HG03280 (cell line): ENCODE measurements at regions not wholly inside any gene's neighbourhood (a gene's known extent, or its start where the extent isn't known, plus 50 kb on each side); places are given as distances from the start of the nearest gene placed in this dataset.

Experiments used
- ATAC-seq: cut with Tn5 transposase; IDR thresholded peaks from one replicate; pipeline ENCODE4 v1.9.1; 2021; ENCODE audit warnings: mild to moderate bottlenecking, moderate library complexity; ENCODE audit not compliant: unreplicated experiment

GRCh38 chr17:79167486-79167885 lies 92.9 kb downstream of the ENGASE start:
- no peak for ATAC-seq

GRCh38 chr17:79165756-79166473 lies 91.3 kb downstream of the ENGASE start:
- no peak for ATAC-seq

- ATAC-seq: no peak
These were observed 90.5 kb downstream of the ENGASE start for GRCh38 chr17:79164913-79165695.

- no peak for ATAC-seq
These were observed 89.8 kb downstream of the ENGASE start for GRCh38 chr17:79164408-79164807.

GRCh38 chr17:79163071-79163470 lies 88.4 kb downstream of the ENGASE start:
- ATAC-seq: no peak

GRCh38 chr17:79162012-79162963 lies 87.7 kb downstream of the ENGASE start:
- ATAC-seq: no peak

- no peak for ATAC-seq
These were observed 86.5 kb downstream of the ENGASE start for GRCh38 chr17:79160980-79161636.

- no peak for ATAC-seq
These were observed 85.3 kb downstream of the ENGASE start for GRCh38 chr17:79159926-79160325.

GRCh38 chr17:79159471-79159870 lies 84.8 kb downstream of the ENGASE start:
- no peak for ATAC-seq

- no peak for ATAC-seq
These were observed 82.0 kb downstream of the ENGASE start for GRCh38 chr17:79156463-79157095.

GRCh38 chr17:79155701-79156100 lies 81.1 kb downstream of the ENGASE start:
- no peak for ATAC-seq

GRCh38 chr17:79154951-79155585 lies 80.4 kb downstream of the ENGASE start:
- ATAC-seq: no peak

GRCh38 chr17:79154446-79154845 lies 79.8 kb downstream of the ENGASE start:
- no peak for ATAC-seq

- ATAC-seq: no peak
These were observed 78.9 kb downstream of the ENGASE start for GRCh38 chr17:79153367-79154130.

GRCh38 chr17:79152636-79153035 lies 78.0 kb downstream of the ENGASE start:
- ATAC-seq: no peak

GRCh38 chr17:79152110-79152509 lies 77.5 kb downstream of the ENGASE start:
- no peak for ATAC-seq

GRCh38 chr17:79150799-79151198 lies 76.2 kb downstream of the ENGASE start:
- no peak for ATAC-seq

- ATAC-seq: no peak
These were observed 75.6 kb downstream of the ENGASE start for GRCh38 chr17:79150035-79150733.
